HFFc6 (cell line): ENCODE measurements at regions not wholly inside any gene's neighbourhood (a gene's known extent, or its start where the extent isn't known, plus 50 kb on each side); places are given as distances from the start of the nearest gene placed in this dataset.

Experiments used
- DNase-seq: peaks from one replicate; pipeline ENCODE4 v3.0.0-alpha.2; 2018
- H3K27ac Mint-ChIP-seq: 2 replicates; pipeline ENCODE4 v1.8.0; 2020; ENCODE audit warnings: mild to moderate bottlenecking, mixed read lengths
- H3K27me3 Mint-ChIP-seq: 2 replicates; pipeline ENCODE4 v1.8.0; 2021; ENCODE audit warnings: mild to moderate bottlenecking, moderate library complexity, mixed read lengths; ENCODE audit not compliant: insufficient read depth
- H3K36me3 Mint-ChIP-seq: 2 replicates; pipeline ENCODE4 v1.8.0; 2021; ENCODE audit warnings: low read depth, mixed read lengths
- H3K4me1 Mint-ChIP-seq: 2 replicates; pipeline ENCODE4 v1.8.0; 2020; ENCODE audit warnings: low read depth, mixed read lengths
- H3K4me3 Mint-ChIP-seq: 2 replicates; pipeline ENCODE4 v1.8.0; 2020; ENCODE audit warnings: mild to moderate bottlenecking, moderate library complexity, mixed read lengths
- H3K9me3 Mint-ChIP-seq: 2 replicates; pipeline ENCODE4 v1.8.0; 2020; ENCODE audit warnings: mild to moderate bottlenecking, mixed read lengths
- TF ChIP-seq, protein P1 (sequence below): fragments of 200-600 bp; sonication (generic); IDR thresholded peaks from 2 replicates; pipeline ENCODE4 v1.5.0; 2021; ENCODE audit warnings: antibody characterized with exemption, mild to moderate bottlenecking

DNA sequence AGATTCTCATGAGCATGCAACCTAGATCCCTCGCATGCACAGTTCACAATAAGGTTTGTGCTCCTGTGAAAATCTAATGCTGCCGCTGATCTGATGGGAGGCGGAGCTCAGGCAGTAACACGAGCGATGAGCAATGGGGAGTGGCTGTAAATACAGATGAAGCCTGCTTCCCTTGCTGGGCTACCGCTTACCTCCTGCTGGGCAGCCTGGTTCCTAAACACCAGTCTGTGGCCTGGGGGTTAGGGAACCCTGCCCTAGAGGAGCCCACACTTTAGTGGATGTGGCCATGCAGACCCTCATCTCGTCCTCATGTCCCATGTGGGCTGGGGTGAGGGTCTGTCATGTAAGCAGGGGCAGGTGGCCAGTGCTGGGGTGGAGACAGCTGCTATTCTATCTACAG lies 417.6 kb downstream of the GLRX3 start:
- H3K36me3 Mint-ChIP-seq: peaks cover 7% of the 10 kb centered on the region
- H3K9me3 Mint-ChIP-seq: peaks cover 85% of the 10 kb centered on the region
- no peaks in the 10 kb centered on the region for H3K4me1 Mint-ChIP-seq
- no peaks in the 10 kb centered on the region for H3K27me3 Mint-ChIP-seq
- H3K27ac Mint-ChIP-seq: no peak overlapping the region
- TF ChIP-seq, protein P1, sequence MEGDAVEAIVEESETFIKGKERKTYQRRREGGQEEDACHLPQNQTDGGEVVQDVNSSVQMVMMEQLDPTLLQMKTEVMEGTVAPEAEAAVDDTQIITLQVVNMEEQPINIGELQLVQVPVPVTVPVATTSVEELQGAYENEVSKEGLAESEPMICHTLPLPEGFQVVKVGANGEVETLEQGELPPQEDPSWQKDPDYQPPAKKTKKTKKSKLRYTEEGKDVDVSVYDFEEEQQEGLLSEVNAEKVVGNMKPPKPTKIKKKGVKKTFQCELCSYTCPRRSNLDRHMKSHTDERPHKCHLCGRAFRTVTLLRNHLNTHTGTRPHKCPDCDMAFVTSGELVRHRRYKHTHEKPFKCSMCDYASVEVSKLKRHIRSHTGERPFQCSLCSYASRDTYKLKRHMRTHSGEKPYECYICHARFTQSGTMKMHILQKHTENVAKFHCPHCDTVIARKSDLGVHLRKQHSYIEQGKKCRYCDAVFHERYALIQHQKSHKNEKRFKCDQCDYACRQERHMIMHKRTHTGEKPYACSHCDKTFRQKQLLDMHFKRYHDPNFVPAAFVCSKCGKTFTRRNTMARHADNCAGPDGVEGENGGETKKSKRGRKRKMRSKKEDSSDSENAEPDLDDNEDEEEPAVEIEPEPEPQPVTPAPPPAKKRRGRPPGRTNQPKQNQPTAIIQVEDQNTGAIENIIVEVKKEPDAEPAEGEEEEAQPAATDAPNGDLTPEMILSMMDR: no peak
- H3K4me3 Mint-ChIP-seq: no peak overlapping the region
- DNase-seq: no peak

DNA sequence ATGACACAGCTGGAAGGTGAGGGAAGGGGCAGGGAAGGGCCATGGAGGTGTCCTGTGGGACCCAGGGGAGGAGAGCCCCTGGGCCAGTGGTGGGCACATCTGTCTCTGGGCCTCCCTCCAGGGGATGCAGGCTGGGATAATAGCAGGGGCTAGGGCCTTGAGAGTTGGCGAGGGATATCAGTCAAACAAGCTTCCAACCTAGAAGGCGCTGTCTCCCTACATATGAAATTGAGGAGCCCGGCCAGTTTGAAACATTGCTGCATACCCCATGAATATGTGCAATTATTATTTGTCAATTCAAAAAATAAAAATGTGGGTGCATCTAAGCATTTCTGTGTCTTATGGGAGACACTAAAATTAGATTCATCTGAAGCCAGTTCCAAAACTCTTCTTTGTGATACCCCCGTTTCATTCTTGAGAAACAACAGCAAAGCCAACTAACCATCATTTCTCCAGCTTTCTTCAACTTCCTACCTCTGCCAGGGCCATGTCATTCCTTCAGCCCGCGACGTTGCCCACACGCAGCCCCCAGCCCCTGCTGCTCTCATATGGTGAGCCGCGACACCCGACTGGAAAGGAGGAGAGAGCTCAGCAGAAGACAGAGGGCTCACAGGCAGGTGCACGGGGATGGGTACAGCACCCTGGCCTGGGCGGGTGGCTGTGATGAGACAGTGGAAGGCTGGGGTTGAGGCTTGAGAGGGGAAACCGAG lies 418.7 kb downstream of the GLRX3 start:
- DNase-seq: no peak
- H3K4me1 Mint-ChIP-seq: no peaks in the 10 kb centered on the region
- H3K36me3 Mint-ChIP-seq: peaks cover 7% of the 10 kb centered on the region
- H3K27me3 Mint-ChIP-seq: no peaks in the 10 kb centered on the region
- no peak overlapping the region for H3K27ac Mint-ChIP-seq
- TF ChIP-seq, protein P1: no peak
- H3K9me3 Mint-ChIP-seq: peaks cover 85% of the 10 kb centered on the region
- no peak overlapping the region for H3K4me3 Mint-ChIP-seq

DNA sequence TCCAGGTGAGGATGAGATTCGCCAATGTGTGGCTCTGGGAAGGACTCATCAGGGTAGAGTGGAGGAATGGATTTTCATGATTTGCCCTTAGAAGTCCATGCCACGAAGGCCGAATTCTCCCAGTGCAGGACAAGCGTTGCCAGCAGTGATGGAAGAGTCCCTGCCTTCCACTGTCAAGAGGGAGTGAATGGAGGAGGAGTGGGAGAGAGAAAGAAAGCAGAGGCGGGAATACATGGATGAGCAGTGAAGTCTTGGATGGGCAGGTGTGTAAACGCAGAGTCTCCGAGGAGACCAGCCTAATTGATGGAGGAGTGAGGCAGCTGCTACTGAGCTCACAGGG lies 419.2 kb downstream of the GLRX3 start:
- TF ChIP-seq, protein P1: no peak

DNA sequence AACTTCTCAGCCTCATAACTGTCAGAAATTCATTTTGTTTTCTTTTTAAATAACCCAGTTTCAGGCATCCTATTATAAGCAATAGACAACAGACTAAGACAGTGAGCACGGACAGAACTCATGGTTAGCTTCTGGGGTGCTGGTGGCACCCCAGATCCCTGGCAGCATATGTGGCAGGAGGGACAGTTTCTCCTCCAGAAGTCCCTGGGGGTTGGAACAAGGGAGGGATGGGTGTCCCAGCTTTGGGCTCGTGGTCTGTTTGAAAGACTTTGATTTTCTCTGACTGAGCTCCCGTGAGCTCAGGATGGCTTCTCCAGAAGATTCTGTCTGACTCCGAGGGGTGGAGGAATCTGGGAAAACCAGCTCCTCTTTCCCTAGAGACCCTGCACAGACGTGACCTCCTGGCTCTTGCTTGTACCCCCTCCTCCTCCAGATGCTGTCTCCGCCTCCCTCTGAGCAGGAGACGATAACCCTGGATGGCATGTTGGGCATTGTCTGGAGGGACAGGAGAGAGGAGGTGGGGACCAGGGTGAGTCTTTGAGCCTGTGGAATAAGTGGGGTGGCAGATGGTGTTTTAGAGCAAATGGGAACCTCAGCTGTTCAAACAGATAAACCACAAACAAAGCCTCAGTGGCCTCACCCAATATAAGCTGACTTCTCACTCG lies 421.1 kb downstream of the GLRX3 start:
- H3K9me3 Mint-ChIP-seq: peaks cover 72% of the 10 kb centered on the region
- no peaks in the 10 kb centered on the region for H3K4me1 Mint-ChIP-seq
- H3K27me3 Mint-ChIP-seq: no peaks in the 10 kb centered on the region
- no peak overlapping the region for H3K27ac Mint-ChIP-seq
- no peak overlapping the region for H3K4me3 Mint-ChIP-seq
- TF ChIP-seq, protein P1: no peak
- H3K36me3 Mint-ChIP-seq: peaks cover 7% of the 10 kb centered on the region
- no peak for DNase-seq

More for the DNA sequence above, 419.2 kb downstream of the GLRX3 start:
- H3K27ac Mint-ChIP-seq: no peak overlapping the region
- H3K27me3 Mint-ChIP-seq: no peaks in the 10 kb centered on the region
- peaks cover 85% of the 10 kb centered on the region for H3K9me3 Mint-ChIP-seq
- H3K36me3 Mint-ChIP-seq: peaks cover 7% of the 10 kb centered on the region
- DNase-seq: no peak
- H3K4me1 Mint-ChIP-seq: no peaks in the 10 kb centered on the region
- no peak overlapping the region for H3K4me3 Mint-ChIP-seq

DNA sequence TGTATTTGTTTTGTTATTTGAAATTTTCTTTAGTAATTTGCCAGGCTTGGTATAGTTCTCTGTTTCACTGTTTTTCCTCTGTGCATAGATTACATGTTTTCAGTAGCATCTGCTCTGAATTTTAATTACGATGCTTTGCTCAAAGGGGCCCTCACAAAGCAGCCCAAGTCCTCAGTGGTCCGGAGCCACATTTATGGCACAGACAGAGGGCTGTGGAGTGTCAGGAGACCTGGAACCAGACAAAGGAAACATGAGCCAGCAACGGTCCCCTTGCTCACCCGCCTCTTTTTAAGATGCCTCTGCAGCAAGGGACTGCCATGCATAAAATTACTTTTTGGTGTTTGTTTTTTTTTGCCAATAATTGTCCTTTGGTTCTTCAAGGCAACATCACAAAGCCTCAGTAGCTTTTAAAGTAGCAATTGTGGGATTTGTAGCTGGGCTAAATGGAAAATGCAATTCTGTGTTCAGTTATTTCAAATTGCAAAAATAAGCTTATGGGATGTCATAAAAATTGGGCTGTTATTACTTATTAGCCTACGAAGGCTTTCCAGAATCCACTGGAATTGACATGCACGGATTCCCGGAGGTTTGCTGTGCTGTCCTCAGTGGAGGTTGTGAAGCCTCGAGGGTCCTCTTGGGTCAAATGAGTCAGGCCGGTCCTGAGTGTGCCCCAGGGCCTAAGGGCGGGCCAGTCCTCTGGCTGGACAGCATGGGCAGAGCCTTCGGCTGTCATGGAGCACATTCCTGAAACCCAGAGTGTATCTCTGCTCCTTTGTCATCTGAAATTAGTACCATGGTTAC lies 422.8 kb downstream of the GLRX3 start:
- no peak for DNase-seq
- TF ChIP-seq, protein P1: no peak
- Mint-ChIP-seq H3K4me1 (no peaks in the 10 kb centered on the region), H3K27ac (no peak overlapping the region), H3K9me3 (peaks cover 61% of the 10 kb centered on the region), H3K36me3 (peaks cover 7% of the 10 kb centered on the region), H3K27me3 (no peaks in the 10 kb centered on the region), H3K4me3 (no peak overlapping the region)
